Cardiac muscle cell (in vitro differentiated cells and primary cell): ENCODE measurements at regions not wholly inside any gene's neighbourhood (a gene's known extent, or its start where the extent isn't known, plus 50 kb on each side); places are given as distances from the start of the nearest gene placed in this dataset.

Source experiments
- DNase-seq, 2 donors: peaks; one replicate each; pipeline versions ENCODE4 v3.0.0 to v3.0.0-alpha.2; 2010 to 2017; ENCODE audit warnings: low read depth in 1 of 2, low spot score in 1 of 2
- H3K27ac ChIP-seq: fragments of 200-600 bp; sonication (generic); 2 replicates; pipeline ENCODE4 v1.5.1; 2016
- H3K27me3 ChIP-seq: fragments of 200-600 bp; sonication (generic); 2 replicates; pipeline ENCODE4 v1.6.0; 2016; ENCODE audit warnings: control low read depth
- H3K36me3 ChIP-seq: fragments of 200-600 bp; sonication (generic); 2 replicates; pipeline ENCODE4 v1.5.1; 2016; ENCODE audit warnings: control low read depth
- H3K4me1 ChIP-seq: fragments of 200-600 bp; sonication (generic); 2 replicates; pipeline ENCODE4 v1.8.1; 2017; ENCODE audit warnings: low read depth, mild to moderate bottlenecking, mixed run types
- H3K4me3 ChIP-seq: fragments of 200-600 bp; sonication (generic); 2 replicates; pipeline ENCODE4 v1.5.1; 2016; ENCODE audit warnings: mild to moderate bottlenecking
- H3K9me3 ChIP-seq: fragments of 200-600 bp; sonication (generic); 2 replicates; pipeline ENCODE4 v1.5.1; 2017; ENCODE audit warnings: low read depth, mild to moderate bottlenecking, control low read depth
- CTCF ChIP-seq: IDR thresholded peaks from 2 replicates; pipeline ENCODE4 v1.5.1; 2012; ENCODE audit warnings: low read depth, mild to moderate bottlenecking, low read length

DNA sequence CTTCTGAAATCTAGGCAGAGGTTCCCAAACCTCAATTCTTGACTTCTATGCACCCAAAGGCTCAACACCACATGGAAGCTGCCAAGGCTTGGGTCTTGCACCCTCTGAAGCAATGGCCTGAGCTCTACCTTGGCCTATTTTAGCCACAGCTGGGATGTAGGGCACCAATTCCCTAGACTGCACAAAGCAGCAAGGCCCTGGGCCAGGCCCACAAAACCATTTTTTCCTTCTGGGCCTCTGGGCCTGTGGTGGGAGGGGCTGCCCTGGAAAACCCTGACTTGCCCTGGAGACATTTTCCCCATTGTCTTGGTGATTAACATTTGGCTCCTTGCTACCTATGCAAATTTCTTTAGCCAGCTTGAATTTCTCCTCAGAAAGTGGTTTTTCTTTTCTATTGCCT lies 315.2 kb downstream of the DCDC2C start:
- no peaks in the 10 kb centered on the region for H3K27me3 ChIP-seq
- no peak overlapping the region for H3K4me3 ChIP-seq
- no peak for TF ChIP-seq CTCF
- DNase-seq: no peak
- H3K27ac ChIP-seq: no peak overlapping the region
- H3K36me3 ChIP-seq: no peaks in the 10 kb centered on the region
- no peaks in the 10 kb centered on the region for H3K9me3 ChIP-seq
- no peaks in the 10 kb centered on the region for H3K4me1 ChIP-seq

GRCh38 chr2:4020153-4020552 lies 316.8 kb downstream of the DCDC2C start:
- Histone ChIP-seq H3K27ac (no peak overlapping the region), H3K4me1 (no peaks in the 10 kb centered on the region), H3K27me3 (no peaks in the 10 kb centered on the region), H3K4me3 (no peak overlapping the region), H3K9me3 (no peaks in the 10 kb centered on the region), H3K36me3 (no peaks in the 10 kb centered on the region)
- no peak for TF ChIP-seq CTCF
- DNase-seq: no peak

- DNase-seq: no peak
- Histone ChIP-seq H3K4me3 (no peak overlapping the region), H3K36me3 (no peaks in the 10 kb centered on the region), H3K9me3 (no peaks in the 10 kb centered on the region), H3K4me1 (no peaks in the 10 kb centered on the region), H3K27ac (no peak overlapping the region), H3K27me3 (no peaks in the 10 kb centered on the region)
- TF ChIP-seq CTCF: no peak
Observed at GRCh38 chr2:4020649-4021048, 317.3 kb downstream of the DCDC2C start.

DNA sequence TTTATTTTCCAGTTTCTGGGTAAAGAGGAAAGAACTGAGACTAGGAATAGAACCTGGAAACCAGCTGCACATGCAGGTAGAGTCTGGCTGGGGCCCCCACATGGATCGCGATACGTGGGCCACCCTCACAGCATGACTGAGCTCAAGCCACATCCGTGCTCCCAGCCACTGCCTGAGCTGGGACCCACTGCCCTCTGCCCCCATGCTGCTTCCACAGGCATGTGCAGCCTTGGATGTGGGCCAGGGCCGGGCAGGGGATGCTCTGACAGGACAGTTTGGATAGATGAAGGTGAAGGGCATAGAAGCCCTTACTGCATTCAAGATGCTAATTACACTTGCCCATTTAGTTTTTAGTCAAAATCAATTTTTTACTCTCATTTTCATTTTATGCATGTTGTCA lies 321.2 kb downstream of the DCDC2C start:
- no peak for DNase-seq
- TF ChIP-seq CTCF: no peak
- Histone ChIP-seq H3K36me3 (no peaks in the 10 kb centered on the region), H3K27me3 (no peaks in the 10 kb centered on the region), H3K4me1 (no peaks in the 10 kb centered on the region), H3K27ac (no peak overlapping the region), H3K4me3 (no peak overlapping the region), H3K9me3 (no peaks in the 10 kb centered on the region)

GRCh38 chr2:4029081-4029480 lies 325.7 kb downstream of the DCDC2C start:
- peak in 1 of 2 donors; percentile 12 for DNase-seq
- no peaks in the 10 kb centered on the region for H3K4me1 ChIP-seq

More at GRCh38 chr2:4029081-4029480, 325.7 kb downstream of the DCDC2C start:
- H3K4me3 ChIP-seq: no peak overlapping the region
- TF ChIP-seq CTCF: no peak
- no peaks in the 10 kb centered on the region for H3K9me3 ChIP-seq
- H3K36me3 ChIP-seq: no peaks in the 10 kb centered on the region
- no peaks in the 10 kb centered on the region for H3K27me3 ChIP-seq
- no peak overlapping the region for H3K27ac ChIP-seq
